ENCODE measurements at regions not wholly inside any gene's neighbourhood (a gene's known extent, or its start where the extent isn't known, plus 50 kb on each side); places are given as distances from the start of the nearest gene placed in this dataset.
"Not testable (repeated sequence)": the region's sequence is repeated elsewhere in the genome, so short reads cannot be mapped to it uniquely, and the experiment has no call there.

GRCh38 chr3:4149296-4149695 lies 153.9 kb upstream of the SETMAR start:
- Histone ChIP-seq H3K4me2 (no peak overlapping the region), H4K20me1 (no peaks in the 10 kb centered on the region), H3K4me3 (no peak overlapping the region), H3K27me3 (no peaks in the 10 kb centered on the region), H3K36me3 (no peaks in the 10 kb centered on the region), H3K9me3 (replicated peaks in 1 of 11) (no peaks in the 10 kb centered on the region), H3K4me1 (no peaks in the 10 kb centered on the region), H3K27ac (no peak overlapping the region), H3K9ac (no peak overlapping the region)
- TF ChIP-seq Cebpa-rat (IDR thresholded peaks at IDR 0.05), result no peak

GRCh38 chr3:4150816-4151215 lies 152.4 kb upstream of the SETMAR start:
- H4K20me1 ChIP-seq, result no peaks in the 10 kb centered on the region
- H3K27ac ChIP-seq, result no peak overlapping the region

GRCh38 chr3:4151859-4152258 lies 151.3 kb upstream of the SETMAR start:
- Histone ChIP-seq H3K4me1 (no peaks in the 10 kb centered on the region), H3K9me3 (replicated peaks in 1 of 11) (no peaks in the 10 kb centered on the region), H3K9ac (no peak overlapping the region), H3K27me3 (no peaks in the 10 kb centered on the region), H3K36me3 (no peaks in the 10 kb centered on the region), H3K27ac (no peak overlapping the region), H3K4me2 (no peak overlapping the region), H4K20me1 (no peaks in the 10 kb centered on the region), H3K4me3 (no peak overlapping the region)
- no peak for TF ChIP-seq Cebpa-rat (IDR thresholded peaks at IDR 0.05)

More at GRCh38 chr3:4150816-4151215, 152.4 kb upstream of the SETMAR start:
- no peak for TF ChIP-seq Cebpa-rat (IDR thresholded peaks at IDR 0.05)
- Histone ChIP-seq H3K9me3 (replicated peaks in 1 of 11) (no peaks in the 10 kb centered on the region), H3K36me3 (no peaks in the 10 kb centered on the region), H3K9ac (no peak overlapping the region), H3K4me1 (no peaks in the 10 kb centered on the region), H3K4me3 (no peak overlapping the region), H3K27me3 (no peaks in the 10 kb centered on the region), H3K4me2 (no peak overlapping the region)

- no peak for TF ChIP-seq Cebpa-rat (IDR thresholded peaks at IDR 0.05)
- no peak overlapping the region for H3K9ac ChIP-seq
- no peaks in the 10 kb centered on the region for H3K36me3 ChIP-seq
- H3K27me3 ChIP-seq, result no peaks in the 10 kb centered on the region
- H3K9me3 ChIP-seq (replicated peaks in 1 of 11), result no peaks in the 10 kb centered on the region
- H3K4me3 ChIP-seq, result no peak overlapping the region
- no peak overlapping the region for H3K27ac ChIP-seq
- H3K4me2 ChIP-seq, result no peak overlapping the region
- no peaks in the 10 kb centered on the region for H4K20me1 ChIP-seq
- H3K4me1 ChIP-seq, result no peaks in the 10 kb centered on the region
Measured at GRCh38 chr3:4153771-4154170, 149.4 kb upstream of the SETMAR start.

GRCh38 chr3:4158329-4158728 lies 144.8 kb upstream of the SETMAR start:
- H3K27me3 ChIP-seq, result no peaks in the 10 kb centered on the region
- H3K4me2 ChIP-seq, result no peak overlapping the region
- no peak for TF ChIP-seq Cebpa-rat (IDR thresholded peaks at IDR 0.05)
- H3K4me3 ChIP-seq, result no peak overlapping the region
- no peak overlapping the region for H3K27ac ChIP-seq
- no peaks in the 10 kb centered on the region for H3K36me3 ChIP-seq
- H3K4me1 ChIP-seq, result no peaks in the 10 kb centered on the region
- no peaks in the 10 kb centered on the region for H4K20me1 ChIP-seq
- H3K9me3 ChIP-seq (replicated peaks in 1 of 11), result no peaks in the 10 kb centered on the region
- H3K9ac ChIP-seq, result no peak overlapping the region

- Histone ChIP-seq H3K9ac (no peak overlapping the region), H3K4me1 (no peaks in the 10 kb centered on the region), H3K36me3 (no peaks in the 10 kb centered on the region), H4K20me1 (no peaks in the 10 kb centered on the region), H3K27me3 (no peaks in the 10 kb centered on the region), H3K4me2 (no peak overlapping the region), H3K27ac (no peak overlapping the region), H3K4me3 (no peak overlapping the region), H3K9me3 (replicated peaks in 1 of 11) (peaks cover 5 to 10% (median 7%) of the 10 kb centered on the region in 11 experiments; a peak in 16 of 22 replicates)
- TF ChIP-seq Cebpa-rat (IDR thresholded peaks at IDR 0.05), result no peak
Measured at GRCh38 chr3:4162096-4162495, 141.1 kb upstream of the SETMAR start.

GRCh38 chr3:4163011-4163410 lies 140.2 kb upstream of the SETMAR start:
- no peaks in the 10 kb centered on the region for H3K36me3 ChIP-seq
- H3K4me3 ChIP-seq, result no peak overlapping the region
- H4K20me1 ChIP-seq, result no peaks in the 10 kb centered on the region
- H3K27me3 ChIP-seq, result no peaks in the 10 kb centered on the region
- no peak for TF ChIP-seq Cebpa-rat (IDR thresholded peaks at IDR 0.05)
- no peak overlapping the region for H3K9ac ChIP-seq
- no peak overlapping the region for H3K4me2 ChIP-seq
- H3K27ac ChIP-seq, result no peak overlapping the region
- peaks cover 8 to 18% (median 13%) of the 10 kb centered on the region in 11 experiments; a peak in 16 of 22 replicates for H3K9me3 ChIP-seq (replicated peaks in 1 of 11)
- no peaks in the 10 kb centered on the region for H3K4me1 ChIP-seq

- no peak overlapping the region for H3K4me2 ChIP-seq
- no peak overlapping the region for H3K27ac ChIP-seq
- no peak overlapping the region for H3K4me3 ChIP-seq
- H3K4me1 ChIP-seq, result no peaks in the 10 kb centered on the region
- H3K27me3 ChIP-seq, result no peaks in the 10 kb centered on the region
- no peak for TF ChIP-seq Cebpa-rat (IDR thresholded peaks at IDR 0.05)
- H3K36me3 ChIP-seq, result no peaks in the 10 kb centered on the region
- H3K9me3 ChIP-seq (replicated peaks in 1 of 11), result peaks cover 8 to 20% (median 13%) of the 10 kb centered on the region in 11 experiments; a peak in 16 of 22 replicates
- H3K9ac ChIP-seq, result no peak overlapping the region
- no peaks in the 10 kb centered on the region for H4K20me1 ChIP-seq
Measured at GRCh38 chr3:4166540-4166939, 136.6 kb upstream of the SETMAR start.

- not testable (repeated sequence) for H4K20me1 ChIP-seq, H3K27ac ChIP-seq, H3K27me3 ChIP-seq, H3K4me1 ChIP-seq, H3K36me3 ChIP-seq, H3K4me2 ChIP-seq, H3K9ac ChIP-seq, H3K4me3 ChIP-seq
- peaks cover 8 to 20% (median 13%) of the 10 kb centered on the region in 11 experiments; a peak in 16 of 22 replicates for H3K9me3 ChIP-seq (replicated peaks in 1 of 11)
Measured at GRCh38 chr3:4167230-4167629, 135.9 kb upstream of the SETMAR start.

GRCh38 chr3:4174791-4175190 lies 128.4 kb upstream of the SETMAR start:
- no peaks in the 10 kb centered on the region for H4K20me1 ChIP-seq

More at GRCh38 chr3:4174791-4175190, 128.4 kb upstream of the SETMAR start:
- no peak overlapping the region for H3K9ac ChIP-seq
- H3K36me3 ChIP-seq, result no peaks in the 10 kb centered on the region
- peaks cover 0 to 21% (median 5%) of the 10 kb centered on the region in 11 experiments; a peak in 10 of 22 replicates for H3K9me3 ChIP-seq (replicated peaks in 1 of 11)
- no peaks in the 10 kb centered on the region for H3K27me3 ChIP-seq
- no peak for TF ChIP-seq Cebpa-rat (IDR thresholded peaks at IDR 0.05)
- H3K4me3 ChIP-seq, result no peak overlapping the region
- H3K4me2 ChIP-seq, result no peak overlapping the region
- H3K4me1 ChIP-seq, result no peaks in the 10 kb centered on the region
- no peak overlapping the region for H3K27ac ChIP-seq

All from BLaER1 treated with 17β-estradiol and CSF1 and Interleukin-3, amounts not matched to agents 10 nM and 100 nM (cell line).